Activated T-helper 1 cell treated with anti-CD3 and anti-CD28 coated beads, Interleukin-12 subunit alpha, Interleukin-12 subunit beta, Interleukin-2, Interleukin-4 antibody, amounts not matched to agents 30 ng/mL and 10 ng/mL and 1 ng/mL, durations not matched to agents 14 hours and 24 hours and 36 hours (primary cell): ENCODE measurements at regions not wholly inside any gene's neighbourhood (a gene's known extent, or its start where the extent isn't known, plus 50 kb on each side); places are given as distances from the start of the nearest gene placed in this dataset.
"Not testable (repeated sequence)": the region's sequence is repeated elsewhere in the genome, so short reads cannot be mapped to it uniquely, and the experiment has no call there.

Source experiments
- DNase-seq: peaks from one replicate; pipeline ENCODE4 v3.0.0; 2021; ENCODE audit warnings: low spot score
- H3K27ac Mint-ChIP-seq: one replicate; pipeline ENCODE4 v1.8.0; 2021; ENCODE audit warnings: mild to moderate bottlenecking, mixed read lengths
- H3K27me3 Mint-ChIP-seq: one replicate; pipeline ENCODE4 v1.8.0; 2022; ENCODE audit warnings: mild to moderate bottlenecking, moderate library complexity, mixed read lengths; ENCODE audit not compliant: insufficient read depth
- H3K36me3 Mint-ChIP-seq: one replicate; pipeline ENCODE4 v1.8.0; 2021; ENCODE audit warnings: low read depth, mixed read lengths
- H3K4me1 Mint-ChIP-seq: one replicate; pipeline ENCODE4 v1.8.0; 2021; ENCODE audit warnings: low read depth, mixed read lengths
- H3K4me3 Mint-ChIP-seq: one replicate; pipeline ENCODE4 v1.8.0; 2021; ENCODE audit warnings: mild to moderate bottlenecking, moderate library complexity, mixed read lengths
- H3K9me3 Mint-ChIP-seq: one replicate; pipeline ENCODE4 v1.8.0; 2021; ENCODE audit warnings: mixed read lengths
- intact Hi-C: fragments of 100-400 bp; cut with micrococcal nuclease; formaldehyde crosslinking; loops from one replicate; pipeline ENCODE4 v1.15.1; 2024

DNA sequence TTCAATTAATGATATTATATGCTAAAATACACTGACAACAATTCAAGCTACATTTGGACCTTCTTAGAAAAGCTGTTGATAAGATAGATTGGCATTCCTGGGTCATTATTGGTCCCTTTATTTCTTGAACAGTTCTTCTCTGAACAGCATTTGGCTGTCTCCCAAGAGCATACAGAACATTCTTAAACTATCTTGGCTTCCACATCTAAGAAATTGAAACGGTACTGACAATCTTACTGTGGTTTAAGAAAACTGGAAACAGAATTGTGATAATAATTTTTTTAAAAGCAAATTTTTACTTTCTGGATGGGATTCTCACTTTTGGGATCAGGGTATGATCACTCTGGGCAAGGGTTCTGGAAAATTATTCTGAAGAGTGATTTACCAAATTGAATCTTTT is 161.7 kb upstream of the ZNF385D start:
- H3K4me3 Mint-ChIP-seq: no peak overlapping the region
- no peaks in the 10 kb centered on the region for H3K36me3 Mint-ChIP-seq
- no peak overlapping the region for H3K27ac Mint-ChIP-seq
- intact Hi-C loops: no loop called here
- DNase-seq: no peak
- H3K27me3 Mint-ChIP-seq: no peaks in the 10 kb centered on the region
- peaks cover 5% of the 10 kb centered on the region for H3K9me3 Mint-ChIP-seq
- no peaks in the 10 kb centered on the region for H3K4me1 Mint-ChIP-seq

- Mint-ChIP-seq H3K4me1 (no peaks in the 10 kb centered on the region), H3K9me3 (peaks cover 8% of the 10 kb centered on the region), H3K27me3 (no peaks in the 10 kb centered on the region), H3K36me3 (no peaks in the 10 kb centered on the region), H3K27ac (no peak overlapping the region), H3K4me3 (no peak overlapping the region)
- no peak for DNase-seq
- intact Hi-C loops: no loop called here
These were observed 162.8 kb upstream of the ZNF385D start for GRCh38 chr3:21913791-21914190.

DNA sequence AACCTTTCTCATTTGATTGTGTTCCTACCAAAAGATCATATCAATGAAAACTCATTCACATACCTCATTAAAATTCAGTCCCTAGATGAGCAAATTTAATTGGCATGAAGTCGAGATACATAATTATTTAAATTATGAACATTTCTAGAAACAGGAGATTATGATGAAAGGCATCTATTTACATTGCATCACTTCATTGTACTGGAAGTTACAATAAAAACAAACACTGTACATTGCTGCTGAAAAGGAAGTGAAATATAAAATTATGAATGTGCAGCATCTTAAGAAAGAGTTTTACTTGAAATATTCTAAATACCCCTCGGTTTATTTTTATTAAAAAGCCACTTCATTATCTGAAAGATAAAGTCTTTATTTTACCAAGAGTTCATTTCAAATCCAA is 163.4 kb upstream of the ZNF385D start:
- H3K27me3 Mint-ChIP-seq: no peaks in the 10 kb centered on the region
- H3K36me3 Mint-ChIP-seq: no peaks in the 10 kb centered on the region
- H3K27ac Mint-ChIP-seq: no peak overlapping the region
- H3K9me3 Mint-ChIP-seq: peaks cover 9% of the 10 kb centered on the region
- DNase-seq: no peak
- no peak overlapping the region for H3K4me3 Mint-ChIP-seq
- H3K4me1 Mint-ChIP-seq: no peaks in the 10 kb centered on the region
- intact Hi-C loops: no loop called here

DNA sequence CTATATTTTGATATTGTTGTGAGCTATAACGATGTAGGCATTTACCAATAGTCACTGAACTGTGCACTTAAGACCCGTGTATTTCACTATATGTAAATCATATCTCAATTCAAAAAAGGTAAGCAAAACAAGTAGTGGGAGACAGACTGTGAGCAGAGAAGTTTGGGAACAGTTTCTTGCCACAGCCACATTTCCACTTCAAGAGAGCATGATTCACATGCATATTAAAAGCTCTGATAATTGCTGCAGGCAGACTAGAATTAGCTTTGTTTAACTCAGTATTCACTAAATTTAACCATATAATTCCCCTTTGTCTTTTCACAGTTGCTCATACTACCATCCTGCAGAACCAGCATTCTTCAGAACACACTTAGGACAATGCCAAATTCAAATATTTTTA is 168.4 kb upstream of the ZNF385D start:
- Mint-ChIP-seq H3K36me3 (no peaks in the 10 kb centered on the region), H3K4me1 (no peaks in the 10 kb centered on the region), H3K9me3 (peaks cover 30% of the 10 kb centered on the region), H3K27me3 (no peaks in the 10 kb centered on the region), H3K4me3 (no peak overlapping the region), H3K27ac (no peak overlapping the region)
- intact Hi-C loops: no loop called here
- no peak for DNase-seq

- Mint-ChIP-seq H3K36me3 (no peaks in the 10 kb centered on the region), H3K4me3 (no peak overlapping the region), H3K27me3 (no peaks in the 10 kb centered on the region), H3K27ac (no peak overlapping the region), H3K9me3 (peaks cover 30% of the 10 kb centered on the region), H3K4me1 (no peaks in the 10 kb centered on the region)
- intact Hi-C loops: no loop called here
- no peak for DNase-seq
These were observed 169.4 kb upstream of the ZNF385D start for GRCh38 chr3:21920421-21920861.

- intact Hi-C loops, H3K27me3 Mint-ChIP-seq, DNase-seq, H3K36me3 Mint-ChIP-seq, H3K4me1 Mint-ChIP-seq, H3K27ac Mint-ChIP-seq, H3K4me3 Mint-ChIP-seq: not testable (repeated sequence)
- peaks cover 34% of the 10 kb centered on the region for H3K9me3 Mint-ChIP-seq
These were observed 172.1 kb upstream of the ZNF385D start for GRCh38 chr3:21923156-21923555.

GRCh38 chr3:21927261-21927660 is 176.3 kb upstream of the ZNF385D start:
- Mint-ChIP-seq H3K27me3 (no peaks in the 10 kb centered on the region), H3K27ac (no peak overlapping the region), H3K4me1 (no peaks in the 10 kb centered on the region), H3K36me3 (no peaks in the 10 kb centered on the region), H3K9me3 (peaks cover 10% of the 10 kb centered on the region), H3K4me3 (no peak overlapping the region)
- DNase-seq: no peak
- intact Hi-C loops: no loop called here

- no peaks in the 10 kb centered on the region for H3K4me1 Mint-ChIP-seq
- H3K27ac Mint-ChIP-seq: no peak overlapping the region
- no peaks in the 10 kb centered on the region for H3K27me3 Mint-ChIP-seq
- H3K36me3 Mint-ChIP-seq: no peaks in the 10 kb centered on the region
- peaks cover 6% of the 10 kb centered on the region for H3K9me3 Mint-ChIP-seq
- intact Hi-C loops: no loop called here
- H3K4me3 Mint-ChIP-seq: no peak overlapping the region
- DNase-seq: no peak
These were observed 183.6 kb upstream of the ZNF385D start for GRCh38 chr3:21934591-21934990.

GRCh38 chr3:21936207-21936606 is 185.2 kb upstream of the ZNF385D start:
- Mint-ChIP-seq H3K9me3 (peaks cover 8% of the 10 kb centered on the region), H3K4me1 (no peaks in the 10 kb centered on the region), H3K4me3 (no peak overlapping the region), H3K27ac (no peak overlapping the region), H3K36me3 (no peaks in the 10 kb centered on the region), H3K27me3 (no peaks in the 10 kb centered on the region)
- no peak for DNase-seq
- intact Hi-C loops: no loop called here

- no peak for DNase-seq
- Mint-ChIP-seq H3K36me3 (no peaks in the 10 kb centered on the region), H3K4me3 (no peak overlapping the region), H3K27ac (no peak overlapping the region), H3K27me3 (no peaks in the 10 kb centered on the region), H3K9me3 (peaks cover 12% of the 10 kb centered on the region), H3K4me1 (no peaks in the 10 kb centered on the region)
- intact Hi-C loops: no loop called here
These were observed 187.3 kb upstream of the ZNF385D start for GRCh38 chr3:21938267-21938681.

- no peaks in the 10 kb centered on the region for H3K27me3 Mint-ChIP-seq
- no peaks in the 10 kb centered on the region for H3K36me3 Mint-ChIP-seq
- H3K4me3 Mint-ChIP-seq: no peak overlapping the region
- intact Hi-C loops: no loop called here
- no peak overlapping the region for H3K27ac Mint-ChIP-seq
- no peaks in the 10 kb centered on the region for H3K4me1 Mint-ChIP-seq
- H3K9me3 Mint-ChIP-seq: peaks cover 12% of the 10 kb centered on the region
- no peak for DNase-seq
These were observed 191.3 kb upstream of the ZNF385D start for GRCh38 chr3:21942328-21942727.

DNA sequence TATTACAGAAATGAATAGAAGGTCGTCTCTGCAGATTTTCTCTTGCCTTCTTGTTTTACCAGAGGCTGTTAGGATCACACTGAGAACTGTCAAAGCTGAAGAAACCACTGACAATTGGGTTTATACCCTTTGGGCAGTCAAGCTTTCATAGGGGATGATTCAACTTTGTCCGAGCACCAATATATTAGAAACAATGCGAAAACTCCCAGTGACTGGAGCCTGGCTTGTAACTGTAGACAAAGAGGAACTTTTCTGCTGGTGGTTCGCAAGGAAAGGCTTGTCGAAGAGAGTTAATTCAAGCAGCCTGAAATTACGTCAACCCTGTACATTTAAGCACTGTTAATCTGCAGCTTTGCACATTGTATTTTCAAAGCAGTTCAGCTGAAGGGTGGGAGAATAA is 193.2 kb upstream of the ZNF385D start:
- Mint-ChIP-seq H3K4me1 (no peaks in the 10 kb centered on the region), H3K36me3 (no peaks in the 10 kb centered on the region), H3K27me3 (no peaks in the 10 kb centered on the region), H3K4me3 (no peak overlapping the region), H3K27ac (no peak overlapping the region), H3K9me3 (peaks cover 7% of the 10 kb centered on the region)
- DNase-seq: no peak
- intact Hi-C loops: no loop called here

DNA sequence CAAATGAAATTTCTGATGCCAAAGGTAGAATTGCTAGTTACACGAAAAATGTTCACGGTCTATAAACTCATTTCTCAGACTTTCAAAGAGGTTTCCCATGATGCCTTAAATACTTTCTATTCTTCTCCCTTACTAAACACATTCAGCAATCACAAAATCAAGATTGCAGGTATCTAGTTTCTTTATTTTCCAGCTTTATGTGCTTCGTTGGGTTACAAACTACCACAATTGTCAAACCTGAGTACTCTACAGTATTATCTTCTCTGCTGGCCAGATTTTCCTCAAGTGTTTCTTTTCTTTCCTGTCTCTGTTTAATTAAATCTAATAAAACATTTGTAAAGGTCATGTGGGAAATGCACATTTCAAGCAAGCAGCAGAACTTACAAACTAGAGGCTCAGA is 201.8 kb upstream of the ZNF385D start:
- H3K4me1 Mint-ChIP-seq: no peaks in the 10 kb centered on the region
- intact Hi-C loops: no loop called here
- H3K27ac Mint-ChIP-seq: no peak overlapping the region
- H3K27me3 Mint-ChIP-seq: no peaks in the 10 kb centered on the region
- H3K9me3 Mint-ChIP-seq: peaks cover 15% of the 10 kb centered on the region
- no peak overlapping the region for H3K4me3 Mint-ChIP-seq
- H3K36me3 Mint-ChIP-seq: no peaks in the 10 kb centered on the region
- DNase-seq: no peak

DNA sequence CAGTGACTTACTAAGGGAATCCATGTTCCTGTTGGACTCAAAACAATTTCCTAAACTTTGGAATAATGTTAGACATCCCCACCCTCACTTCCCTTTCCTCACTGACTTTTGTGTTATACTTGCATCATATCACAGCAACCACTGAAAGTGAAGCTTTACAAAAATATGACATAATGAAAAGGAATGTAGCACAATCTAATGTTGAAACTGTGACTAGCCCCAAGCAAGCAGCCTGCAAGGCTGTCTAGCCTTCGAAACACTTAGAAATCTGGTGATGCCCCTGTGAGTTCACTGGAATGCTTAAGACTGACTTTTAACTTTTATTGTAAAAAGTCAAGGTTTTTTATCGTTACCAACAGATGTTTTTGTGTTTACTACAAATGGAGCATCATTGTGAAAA is 203.7 kb upstream of the ZNF385D start:
- intact Hi-C loops: no loop called here
- H3K27me3 Mint-ChIP-seq: no peaks in the 10 kb centered on the region
- no peaks in the 10 kb centered on the region for H3K36me3 Mint-ChIP-seq
- no peak overlapping the region for H3K27ac Mint-ChIP-seq
- DNase-seq: no peak
- H3K4me1 Mint-ChIP-seq: no peaks in the 10 kb centered on the region
- H3K4me3 Mint-ChIP-seq: no peak overlapping the region
- H3K9me3 Mint-ChIP-seq: peaks cover 19% of the 10 kb centered on the region
